Immature natural killer cell (primary cell): ENCODE measurements at regions not wholly inside any gene's neighbourhood (a gene's known extent, or its start where the extent isn't known, plus 50 kb on each side); places are given as distances from the start of the nearest gene placed in this dataset.

Experiments
- DNase-seq, 3 donors: peaks; one replicate each; pipeline ENCODE4 v3.0.0; 2022; ENCODE audit warnings: mixed read lengths in 1 of 3
- H3K27ac Mint-ChIP-seq, 6 donors: one replicate each; pipeline ENCODE4 v1.8.0; 2020; ENCODE audit warnings: mixed read lengths in 6 of 6, mild to moderate bottlenecking in 5 of 6, inconsistent platforms in 4 of 6, moderate library complexity in 3 of 6
- H3K27me3 Mint-ChIP-seq, 3 donors: one replicate each; pipeline ENCODE4 v1.8.0; 2020 to 2021; ENCODE audit warnings: low read depth in 3 of 3, mild to moderate bottlenecking in 3 of 3, mixed read lengths in 3 of 3, moderate library complexity in 3 of 3, inconsistent platforms in 1 of 3
- H3K36me3 Mint-ChIP-seq, 3 donors: one replicate each; pipeline ENCODE4 v1.8.0; 2020; ENCODE audit warnings: mixed read lengths in 3 of 3, inconsistent platforms in 2 of 3, mild to moderate bottlenecking in 2 of 3
- H3K4me1 Mint-ChIP-seq, 2 donors: one replicate each; pipeline ENCODE4 v1.8.0; 2020; ENCODE audit warnings: inconsistent platforms in 2 of 2, mild to moderate bottlenecking in 2 of 2, mixed read lengths in 2 of 2, moderate library complexity in 1 of 2
- H3K4me3 Mint-ChIP-seq, 5 donors: one replicate each; pipeline ENCODE4 v1.8.0; 2020; ENCODE audit warnings: mild to moderate bottlenecking in 5 of 5, mixed read lengths in 5 of 5, inconsistent platforms in 3 of 5, moderate library complexity in 3 of 5
- H3K9me3 Mint-ChIP-seq, 6 donors: one replicate each; pipeline ENCODE4 v1.8.0; 2020; ENCODE audit warnings: mild to moderate bottlenecking in 6 of 6, mixed read lengths in 6 of 6, inconsistent platforms in 4 of 6, moderate library complexity in 3 of 6

- Mint-ChIP-seq H3K4me3 (no peak overlapping the region), H3K9me3 (peaks cover 17 to 35% (median 24%) of the 10 kb centered on the region in 6 donors), H3K27me3 (no peaks in the 10 kb centered on the region), H3K27ac (no peak overlapping the region), H3K4me1 (no peaks in the 10 kb centered on the region), H3K36me3 (no peaks in the 10 kb centered on the region)
- DNase-seq, result no peak
Measured at GRCh38 chr5:119811458-119811857, 182.1 kb downstream of the FAM170A start.

DNA sequence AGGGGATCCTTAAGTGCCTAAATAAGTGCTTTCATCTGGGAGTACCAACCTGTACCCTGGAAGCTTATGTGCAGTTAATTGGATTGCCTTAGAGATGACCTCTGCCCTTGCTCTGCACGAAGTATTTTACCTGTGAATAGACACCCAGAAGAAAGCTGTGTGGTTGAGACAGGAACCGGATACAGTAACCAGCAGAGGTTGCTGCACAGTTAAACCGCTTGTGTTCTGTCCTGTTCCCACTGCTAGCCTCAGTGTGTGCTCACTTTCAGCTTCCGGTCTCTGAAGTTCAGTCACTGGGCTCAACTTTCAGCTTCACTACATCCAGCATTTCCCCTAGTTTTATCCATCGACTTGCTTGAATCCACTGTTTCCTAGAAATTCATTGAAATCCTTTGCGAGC, 185.3 kb downstream of the FAM170A start:
- H3K36me3 Mint-ChIP-seq, result no peaks in the 10 kb centered on the region
- no peak overlapping the region for H3K27ac Mint-ChIP-seq
- peaks cover 8 to 28% (median 14%) of the 10 kb centered on the region in 6 donors for H3K9me3 Mint-ChIP-seq
- no peak for DNase-seq
- no peaks in the 10 kb centered on the region for H3K27me3 Mint-ChIP-seq
- H3K4me1 Mint-ChIP-seq, result no peaks in the 10 kb centered on the region
- no peak overlapping the region for H3K4me3 Mint-ChIP-seq

- no peak for DNase-seq
- no peaks in the 10 kb centered on the region for H3K27me3 Mint-ChIP-seq
- no peaks in the 10 kb centered on the region for H3K4me1 Mint-ChIP-seq
- H3K27ac Mint-ChIP-seq, result no peak overlapping the region
- H3K4me3 Mint-ChIP-seq, result no peak overlapping the region
- peaks cover 5 to 26% (median 17%) of the 10 kb centered on the region in 6 donors for H3K9me3 Mint-ChIP-seq
- H3K36me3 Mint-ChIP-seq, result no peaks in the 10 kb centered on the region
Measured at GRCh38 chr5:119816055-119816454, 186.7 kb downstream of the FAM170A start.

DNA sequence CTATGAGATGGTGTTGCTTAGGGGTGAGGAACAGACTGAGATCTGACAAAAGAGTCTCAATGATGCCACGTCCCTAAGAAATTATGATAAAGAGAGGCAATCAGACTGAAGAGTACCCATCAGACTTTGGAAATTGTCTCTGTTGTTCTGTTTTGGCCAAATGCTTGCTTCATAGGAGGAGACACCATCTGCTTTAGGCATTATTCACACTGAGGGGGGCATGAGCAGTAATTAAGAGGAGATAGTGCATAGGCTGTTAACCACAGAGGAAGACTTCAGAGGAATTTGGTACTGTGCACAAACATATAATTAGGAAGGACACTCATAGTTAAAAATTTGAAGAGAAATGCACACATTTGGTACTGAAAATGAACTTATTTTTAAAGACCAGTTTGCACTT, 190.7 kb downstream of the FAM170A start:
- H3K36me3 Mint-ChIP-seq, result no peaks in the 10 kb centered on the region
- no peaks in the 10 kb centered on the region for H3K27me3 Mint-ChIP-seq
- no peak for DNase-seq
- no peaks in the 10 kb centered on the region for H3K4me1 Mint-ChIP-seq
- H3K27ac Mint-ChIP-seq, result no peak overlapping the region
- H3K4me3 Mint-ChIP-seq, result no peak overlapping the region
- peaks cover 1 to 12% (median 7%) of the 10 kb centered on the region in 6 donors for H3K9me3 Mint-ChIP-seq

DNA sequence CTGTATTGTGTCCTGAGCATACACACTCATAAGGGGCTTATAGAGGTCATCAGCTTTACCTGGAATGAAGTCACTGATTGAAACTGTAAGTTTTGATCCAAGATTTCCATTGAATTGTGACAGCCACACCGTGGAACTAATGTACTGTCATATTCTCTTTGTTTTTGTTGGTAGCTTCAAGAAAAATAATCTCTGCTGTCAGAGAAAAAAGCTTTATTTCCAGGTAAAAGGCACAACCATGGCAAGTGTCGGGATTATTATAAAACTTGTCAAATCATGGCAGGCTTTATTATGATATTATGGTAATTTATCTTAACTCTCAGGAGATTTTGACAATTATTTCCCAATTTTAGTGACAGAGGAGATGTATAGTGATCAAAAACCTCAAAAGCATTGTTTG, 191.2 kb downstream of the FAM170A start:
- peaks cover 0 to 10% (median 5%) of the 10 kb centered on the region in 6 donors for H3K9me3 Mint-ChIP-seq
- H3K27ac Mint-ChIP-seq, result no peak overlapping the region
- DNase-seq, result no peak
- no peaks in the 10 kb centered on the region for H3K27me3 Mint-ChIP-seq
- no peaks in the 10 kb centered on the region for H3K36me3 Mint-ChIP-seq
- H3K4me1 Mint-ChIP-seq, result no peaks in the 10 kb centered on the region
- no peak overlapping the region for H3K4me3 Mint-ChIP-seq

GRCh38 chr5:119828541-119828940, 199.2 kb downstream of the FAM170A start:
- DNase-seq, result no peak
- Mint-ChIP-seq H3K27me3 (no peaks in the 10 kb centered on the region), H3K27ac (no peak overlapping the region), H3K4me3 (no peak overlapping the region), H3K9me3 (peaks cover 0 to 25% (median under 1%) of the 10 kb centered on the region in 6 donors), H3K36me3 (no peaks in the 10 kb centered on the region), H3K4me1 (no peaks in the 10 kb centered on the region)

GRCh38 chr5:119829341-119829740, 200.0 kb downstream of the FAM170A start:
- Mint-ChIP-seq H3K4me3 (no peak overlapping the region), H3K27ac (no peak overlapping the region), H3K27me3 (no peaks in the 10 kb centered on the region), H3K36me3 (no peaks in the 10 kb centered on the region), H3K4me1 (no peaks in the 10 kb centered on the region), H3K9me3 (peaks cover 0 to 25% (median under 1%) of the 10 kb centered on the region in 6 donors)
- no peak for DNase-seq

- H3K27me3 Mint-ChIP-seq, result peaks cover 0 to 1% (median 0%) of the 10 kb centered on the region in 3 donors
- no peaks in the 10 kb centered on the region for H3K4me1 Mint-ChIP-seq
- H3K9me3 Mint-ChIP-seq, result peaks cover 3 to 14% (median 9%) of the 10 kb centered on the region in 6 donors
- H3K4me3 Mint-ChIP-seq, result no peak overlapping the region
- H3K36me3 Mint-ChIP-seq, result no peaks in the 10 kb centered on the region
- no peak overlapping the region for H3K27ac Mint-ChIP-seq
- no peak for DNase-seq
Measured at GRCh38 chr5:119833176-119833575, 203.8 kb downstream of the FAM170A start.

DNA sequence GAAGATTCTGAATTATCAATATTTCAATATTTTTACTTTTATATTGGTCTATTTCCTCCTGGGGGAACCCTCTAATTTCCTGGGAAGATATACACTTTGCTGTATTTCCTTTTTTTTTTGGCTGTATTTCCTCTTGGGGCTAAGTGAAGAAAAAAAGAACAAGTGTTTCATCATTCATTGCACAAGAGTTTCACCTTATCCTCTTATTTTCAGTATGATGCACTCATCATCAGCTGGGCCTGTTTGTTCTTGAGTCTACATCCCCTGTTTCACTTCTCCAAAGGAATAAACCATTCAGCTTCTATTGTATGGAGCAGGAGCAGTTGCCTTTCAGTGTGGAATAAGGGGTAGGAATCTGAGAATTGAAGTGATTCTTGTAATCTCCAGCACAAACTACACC, 210.8 kb downstream of the FAM170A start:
- Mint-ChIP-seq H3K27ac (no peak overlapping the region), H3K4me1 (no peaks in the 10 kb centered on the region), H3K36me3 (no peaks in the 10 kb centered on the region), H3K4me3 (no peak overlapping the region), H3K27me3 (peaks cover 0 to 9% (median 1%) of the 10 kb centered on the region in 3 donors), H3K9me3 (peaks cover 16 to 45% (median 24%) of the 10 kb centered on the region in 6 donors)
- no peak for DNase-seq

- no peak overlapping the region for H3K27ac Mint-ChIP-seq
- H3K27me3 Mint-ChIP-seq, result no peaks in the 10 kb centered on the region
- peaks cover 3 to 18% (median 6%) of the 10 kb centered on the region in 6 donors for H3K9me3 Mint-ChIP-seq
- no peaks in the 10 kb centered on the region for H3K36me3 Mint-ChIP-seq
- no peak overlapping the region for H3K4me3 Mint-ChIP-seq
- DNase-seq, result no peak
- no peaks in the 10 kb centered on the region for H3K4me1 Mint-ChIP-seq
Measured at GRCh38 chr5:119852140-119852539, 222.8 kb downstream of the FAM170A start.

- no peak for DNase-seq
- H3K4me1 Mint-ChIP-seq, result no peaks in the 10 kb centered on the region
- no peaks in the 10 kb centered on the region for H3K36me3 Mint-ChIP-seq
- no peak overlapping the region for H3K27ac Mint-ChIP-seq
- peaks cover 2 to 44% (median 11%) of the 10 kb centered on the region in 6 donors for H3K9me3 Mint-ChIP-seq
- H3K27me3 Mint-ChIP-seq, result peaks cover 0 to 2% (median 1%) of the 10 kb centered on the region in 3 donors
- H3K4me3 Mint-ChIP-seq, result no peak overlapping the region
Measured at GRCh38 chr5:119860463-119860862, 231.1 kb downstream of the FAM170A start.

- Mint-ChIP-seq H3K9me3 (peaks cover 0 to 37% (median 3%) of the 10 kb centered on the region in 6 donors), H3K36me3 (no peaks in the 10 kb centered on the region), H3K27me3 (peaks cover 0 to 2% (median 1%) of the 10 kb centered on the region in 3 donors), H3K4me1 (no peaks in the 10 kb centered on the region), H3K4me3 (no peak overlapping the region), H3K27ac (no peak overlapping the region)
- no peak for DNase-seq
Measured at GRCh38 chr5:119862619-119863018, 233.3 kb downstream of the FAM170A start.

DNA sequence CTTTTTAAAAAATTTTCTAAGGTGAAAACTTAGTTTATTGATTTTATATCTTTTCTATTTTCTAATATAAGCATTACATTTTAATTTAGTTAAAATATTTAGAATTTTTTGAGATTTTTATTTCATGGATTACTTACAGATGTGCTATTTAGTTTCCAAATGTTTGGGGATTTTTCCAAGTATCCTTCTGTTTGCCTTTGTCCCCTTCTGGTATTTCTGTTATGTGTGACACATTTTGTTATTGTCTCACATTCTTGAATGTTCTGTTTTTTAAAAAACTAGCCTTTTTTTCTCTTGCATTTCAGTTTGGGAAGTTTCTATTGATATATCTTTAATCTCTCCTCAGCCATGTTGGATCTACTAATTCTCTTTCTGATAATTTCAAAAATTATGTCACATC, 234.9 kb downstream of the FAM170A start:
- Mint-ChIP-seq H3K27me3 (no peaks in the 10 kb centered on the region), H3K36me3 (no peaks in the 10 kb centered on the region), H3K27ac (no peak overlapping the region), H3K4me3 (no peak overlapping the region), H3K9me3 (peaks cover 0 to 32% (median 5%) of the 10 kb centered on the region in 6 donors), H3K4me1 (no peaks in the 10 kb centered on the region)
- no peak for DNase-seq

DNA sequence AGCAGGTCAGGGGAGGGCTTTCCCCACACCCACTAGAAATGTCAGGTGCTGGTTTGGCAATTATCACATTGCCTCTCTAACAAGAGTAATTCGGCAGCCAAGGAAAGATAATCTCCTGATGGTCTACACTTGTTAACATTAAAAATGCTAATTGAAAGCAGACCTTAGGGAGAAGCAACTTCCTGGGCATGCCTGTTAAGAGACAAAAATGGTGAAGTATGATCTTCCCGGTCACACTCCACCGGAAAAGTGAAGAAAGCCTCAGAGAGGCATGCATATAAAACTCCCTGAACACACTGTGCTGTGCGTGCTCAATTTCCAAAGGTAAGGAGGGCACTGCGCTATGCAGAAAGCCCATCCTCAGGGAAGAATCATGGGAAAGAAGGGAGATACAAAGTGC, 244.3 kb downstream of the FAM170A start:
- H3K27ac Mint-ChIP-seq, result no peak overlapping the region
- H3K9me3 Mint-ChIP-seq, result peaks cover 1 to 11% (median 5%) of the 10 kb centered on the region in 6 donors
- H3K36me3 Mint-ChIP-seq, result no peaks in the 10 kb centered on the region
- no peak for DNase-seq
- H3K27me3 Mint-ChIP-seq, result no peaks in the 10 kb centered on the region
- H3K4me1 Mint-ChIP-seq, result no peaks in the 10 kb centered on the region
- H3K4me3 Mint-ChIP-seq, result no peak overlapping the region

DNA sequence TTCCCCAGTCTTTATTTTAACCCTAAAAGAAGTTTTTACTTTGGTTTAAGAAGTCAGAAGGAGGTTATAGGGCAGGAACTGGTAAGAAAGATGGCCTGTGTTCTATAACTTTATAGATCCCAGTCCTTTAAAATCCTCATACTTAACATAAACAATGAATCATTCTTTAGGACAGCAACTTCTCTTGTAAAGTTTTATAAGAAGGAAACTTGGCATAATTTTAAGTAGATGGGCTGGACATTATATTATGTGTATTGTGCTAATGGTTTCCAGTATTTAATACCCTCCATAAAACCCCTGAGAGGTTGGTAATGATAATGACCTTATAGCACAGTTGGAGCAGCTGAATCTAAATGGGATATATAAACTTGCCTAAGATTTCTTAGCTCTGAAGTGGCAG, 247.2 kb downstream of the FAM170A start:
- DNase-seq, result no peak
- H3K27ac Mint-ChIP-seq, result no peak overlapping the region
- H3K36me3 Mint-ChIP-seq, result no peaks in the 10 kb centered on the region
- H3K27me3 Mint-ChIP-seq, result peaks cover 0 to 1% (median 0%) of the 10 kb centered on the region in 3 donors
- peaks cover 0 to 5% (median 2%) of the 10 kb centered on the region in 6 donors for H3K9me3 Mint-ChIP-seq
- H3K4me3 Mint-ChIP-seq, result no peak overlapping the region
- H3K4me1 Mint-ChIP-seq, result no peaks in the 10 kb centered on the region
